ENCODE measurements at regions not wholly inside any gene's neighbourhood (a gene's known extent, or its start where the extent isn't known, plus 50 kb on each side); places are given as distances from the start of the nearest gene placed in this dataset.
"Not testable (repeated sequence)": the region's sequence is repeated elsewhere in the genome, so short reads cannot be mapped to it uniquely, and the experiment has no call there.

GRCh38 chr4:13698296-13698695, 70.8 kb upstream of the BOD1L1 start:
- Mint-ChIP-seq H3K27me3 (ENCODE audit: insufficient read depth) (no peaks in the 10 kb centered on the region), H3K4me3 (no peak overlapping the region), H3K36me3 (ENCODE audit: low read depth) (no peaks in the 10 kb centered on the region), H3K27ac (no peak overlapping the region), H3K9me3 (no peaks in the 10 kb centered on the region), H3K4me1 (peaks cover 3% of the 10 kb centered on the region)
- Histone ChIP-seq H3K9ac (ENCODE audit: extremely low read depth, low read length, poor library complexity, severe bottlenecking) (no peak overlapping the region), H3K4me3 (ENCODE audit: low read length) (no peak overlapping the region), H3K4me1 (ENCODE audit: control insufficient read depth, insufficient read depth, low read length) (no peaks in the 10 kb centered on the region), H3K27me3 (ENCODE audit: control insufficient read depth, insufficient read depth, low read length, poor library complexity, severe bottlenecking) (no peaks in the 10 kb centered on the region), H3K36me3 (ENCODE audit: control insufficient read depth, insufficient read depth, low read length) (no peaks in the 10 kb centered on the region), H3K27ac (ENCODE audit: low read depth, low read length) (no peak overlapping the region), H3K9me3 (ENCODE audit: control insufficient read depth, low read length) (no peaks in the 10 kb centered on the region)
- TF ChIP-seq CTCF (conservative IDR thresholded peaks at IDR 0.05), result no peak
- DNase-seq, result no peak
- WGBS, 2 experiments (ENCODE audit: insufficient coverage in 1 of 2, insufficient read length in 1 of 2), result 87 to 95% methylated on average over 2 of the region's 2 CpGs

- TF ChIP-seq CTCF (conservative IDR thresholded peaks at IDR 0.05), result no peak
- no peak overlapping the region for H3K27ac ChIP-seq (ENCODE audit: low read depth, low read length)
- no peaks in the 10 kb centered on the region for H3K4me1 ChIP-seq (ENCODE audit: control insufficient read depth, insufficient read depth, low read length)
- no peak overlapping the region for H3K9ac ChIP-seq (ENCODE audit: extremely low read depth, low read length, poor library complexity, severe bottlenecking)
- no peak overlapping the region for H3K27ac Mint-ChIP-seq
- no peaks in the 10 kb centered on the region for H3K9me3 ChIP-seq (ENCODE audit: control insufficient read depth, low read length)
- 93 to 95% methylated on average over 4 to 7 of the region's 8 CpGs for WGBS, 2 experiments (ENCODE audit: insufficient coverage in 1 of 2, insufficient read length in 1 of 2)
- no peak overlapping the region for H3K4me3 Mint-ChIP-seq
- H3K4me3 ChIP-seq (ENCODE audit: low read length), result no peak overlapping the region
- H3K9me3 Mint-ChIP-seq, result no peaks in the 10 kb centered on the region
- H3K36me3 ChIP-seq (ENCODE audit: control insufficient read depth, insufficient read depth, low read length), result no peaks in the 10 kb centered on the region
- no peak for DNase-seq
- no peaks in the 10 kb centered on the region for H3K27me3 Mint-ChIP-seq (ENCODE audit: insufficient read depth)
- no peaks in the 10 kb centered on the region for H3K36me3 Mint-ChIP-seq (ENCODE audit: low read depth)
- peaks cover 3% of the 10 kb centered on the region for H3K4me1 Mint-ChIP-seq
- no peaks in the 10 kb centered on the region for H3K27me3 ChIP-seq (ENCODE audit: control insufficient read depth, insufficient read depth, low read length, poor library complexity, severe bottlenecking)
Measured at GRCh38 chr4:13700021-13700857, 72.7 kb upstream of the BOD1L1 start.

- H3K27ac Mint-ChIP-seq; H3K27ac ChIP-seq (ENCODE audit: low read depth, low read length); H3K36me3 Mint-ChIP-seq (ENCODE audit: low read depth); H3K36me3 ChIP-seq (ENCODE audit: control insufficient read depth, insufficient read depth, low read length); H3K4me3 Mint-ChIP-seq; H3K9me3 ChIP-seq (ENCODE audit: control insufficient read depth, low read length); H3K9me3 Mint-ChIP-seq; H3K4me1 Mint-ChIP-seq; H3K4me3 ChIP-seq (ENCODE audit: low read length); H3K27me3 Mint-ChIP-seq (ENCODE audit: insufficient read depth); H3K9ac ChIP-seq (ENCODE audit: extremely low read depth, low read length, poor library complexity, severe bottlenecking); H3K4me1 ChIP-seq (ENCODE audit: control insufficient read depth, insufficient read depth, low read length); H3K27me3 ChIP-seq (ENCODE audit: control insufficient read depth, insufficient read depth, low read length, poor library complexity, severe bottlenecking); DNase-seq: not testable (repeated sequence)
- 80 to 82% methylated on average over 1 of the region's 1 CpG for WGBS, 2 experiments (ENCODE audit: insufficient coverage in 1 of 2, insufficient read length in 1 of 2)
Measured at GRCh38 chr4:13700858-13701140, 73.3 kb upstream of the BOD1L1 start.
